Stromal cell of bone marrow (primary cell): ENCODE measurements at regions not wholly inside any gene's neighbourhood (a gene's known extent, or its start where the extent isn't known, plus 50 kb on each side); places are given as distances from the start of the nearest gene placed in this dataset.

Experiments
- DNase-seq: peaks from one replicate; pipeline ENCODE4 v3.0.0-alpha.2; 2012; ENCODE audit warnings: low read depth

- DNase-seq: no peak
Measured at GRCh38 chr1:29384496-29385015, 148.2 kb downstream of the PTPRU start.

DNA sequence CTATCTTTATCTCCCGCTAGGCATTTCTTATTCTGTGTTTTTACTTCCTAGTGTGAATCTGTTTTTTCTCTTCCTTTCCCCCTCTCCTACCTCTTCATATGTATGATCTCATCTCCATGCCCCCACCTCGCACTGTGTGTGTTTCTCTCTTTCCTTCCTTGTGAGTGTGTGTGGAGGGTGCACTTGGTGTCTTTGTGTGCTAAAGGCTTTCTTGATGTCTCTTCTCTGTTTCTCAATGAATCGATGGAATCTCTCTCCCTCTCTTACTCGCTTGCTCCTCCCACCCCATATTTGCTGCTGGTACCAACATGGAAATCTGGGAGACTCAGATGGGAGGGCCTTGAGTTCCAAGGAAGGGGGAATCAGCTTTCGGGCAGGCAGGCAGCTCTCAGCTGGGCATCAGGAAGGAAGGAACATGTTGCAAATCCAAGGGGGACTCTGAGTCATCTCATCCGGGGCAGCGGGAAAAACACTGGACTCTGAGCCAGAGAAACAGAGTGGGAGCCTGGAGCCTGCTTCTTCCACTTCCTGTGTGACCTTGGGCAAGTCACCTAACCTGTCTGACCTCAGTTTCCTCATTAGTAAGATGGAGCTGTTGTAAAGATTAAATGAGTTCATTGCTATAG is 147.5 kb downstream of the PTPRU start:
- DNase-seq: peak; percentile 47

DNA sequence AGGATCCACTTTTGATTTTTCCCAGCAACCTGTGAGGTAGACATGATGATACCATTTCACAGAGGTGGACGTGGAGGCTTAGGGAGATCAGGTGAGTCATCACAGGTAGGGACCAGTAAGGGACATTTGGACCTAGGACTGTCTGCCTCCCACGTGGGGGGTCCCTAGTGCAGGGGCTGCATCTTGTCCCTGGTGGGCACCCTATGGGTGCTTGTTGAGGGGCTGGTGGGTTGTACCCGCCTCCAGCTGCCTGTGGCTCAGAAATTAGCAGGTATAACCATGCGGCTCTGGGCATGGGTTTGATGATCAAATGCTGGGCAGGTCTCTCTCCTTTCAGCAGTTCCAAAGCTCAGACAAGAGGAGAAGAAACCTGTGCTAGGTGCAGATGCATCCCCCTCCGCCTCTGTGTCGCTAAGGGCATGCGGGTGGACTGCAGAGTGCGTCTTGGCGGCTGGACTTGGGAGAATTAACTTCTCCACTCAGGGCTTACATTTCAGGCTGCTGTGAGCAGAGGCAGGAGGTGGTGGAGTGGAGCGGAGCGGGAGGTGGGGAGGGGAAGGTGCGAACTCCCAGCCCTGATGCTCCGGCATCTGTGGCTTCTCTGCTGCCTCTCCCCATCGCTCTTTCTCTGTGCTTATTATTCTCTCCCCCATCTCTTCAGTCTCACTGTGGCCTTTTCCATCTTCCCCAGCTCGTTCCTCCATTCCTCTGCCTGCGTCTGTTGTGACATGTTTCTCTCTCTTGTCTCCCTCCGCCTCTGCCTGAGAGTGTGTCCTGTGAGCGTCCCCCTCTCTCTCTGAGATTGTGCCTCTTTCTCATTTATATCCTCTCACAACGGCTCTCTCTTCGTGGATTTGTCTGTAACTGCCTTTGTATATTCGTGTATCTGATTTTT is 146.8 kb downstream of the PTPRU start:
- no peak for DNase-seq

GRCh38 chr1:29381426-29381825 is 145.1 kb downstream of the PTPRU start:
- no peak for DNase-seq

DNA sequence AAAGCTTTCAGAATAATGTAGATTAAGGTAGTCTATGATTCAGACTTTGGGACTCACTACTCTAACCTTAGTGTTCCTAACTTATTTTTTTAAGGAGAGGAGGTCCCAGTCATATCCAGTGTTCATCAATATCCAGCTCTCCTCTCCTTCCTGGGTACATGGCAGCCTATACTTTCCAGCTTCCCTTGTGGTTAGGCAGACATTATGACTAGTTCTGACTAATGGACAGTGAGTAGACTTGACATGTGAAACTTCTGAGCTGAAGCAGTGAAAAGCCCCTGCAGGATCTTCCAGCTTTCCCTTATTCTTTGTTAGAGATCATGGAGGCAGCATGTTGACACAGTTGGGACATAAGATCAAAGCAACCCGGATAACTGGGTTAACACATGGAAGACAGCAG is 144.2 kb downstream of the PTPRU start:
- peak; percentile 44 for DNase-seq

GRCh38 chr1:29379443-29380073 is 143.2 kb downstream of the PTPRU start:
- peak; percentile 13 for DNase-seq
